ENCODE measurements at regions not wholly inside any gene's neighbourhood (a gene's known extent, or its start where the extent isn't known, plus 50 kb on each side); places are given as distances from the start of the nearest gene placed in this dataset.

GRCh38 chr9:81410201-81410600 is 279.1 kb downstream of the TLE1 start:
- no peak overlapping the region for H3K27ac ChIP-seq (ENCODE audit: extremely low read length, insufficient read depth, low read length)
- H3K79me2 ChIP-seq (ENCODE audit: insufficient read depth, low read length): no peaks in the 10 kb centered on the region
- BruUV-seq (replicated peaks): no TSS peak
- H3K4me2 ChIP-seq (ENCODE audit: low read depth, low read length): no peak overlapping the region
- DNase-seq (ENCODE audit: low spot score) (no peak), ATAC-seq (no peak), FAIRE-seq (no peak)
- H3K9ac ChIP-seq (ENCODE audit: insufficient read depth, low read depth, low read length): no peak overlapping the region
- TF ChIP-seq ESRRA (CRISPR knock-in tag; IDR thresholded peaks at IDR 0.05; ENCODE audit: low read depth) (no peak), ZNF484 (CRISPR knock-in tag; IDR thresholded peaks at IDR 0.05; ENCODE audit: borderline replicate concordance, low read depth) (no peak), PTBP1 (IDR thresholded peaks at IDR 0.05; ENCODE audit: low read depth, low read length, poor library complexity, severe bottlenecking) (no peak), PLRG1 (conservative IDR thresholded peaks at IDR 0.05) (no peak), TRIM24 (CRISPR knock-in tag; IDR thresholded peaks at IDR 0.05) (no peak), CREB1 (IDR thresholded peaks at IDR 0.05) (no peak), CREB1 (CRISPR knock-in tag; IDR thresholded peaks at IDR 0.05) (no peak), ZBTB3 (CRISPR knock-in tag; IDR thresholded peaks at IDR 0.05; ENCODE audit: borderline replicate concordance, low read depth) (no peak), PAWR (CRISPR knock-in tag; IDR thresholded peaks at IDR 0.05; ENCODE audit: borderline replicate concordance) (no peak), TARDBP (CRISPR knock-in tag; IDR thresholded peaks at IDR 0.05) (no peak), POLR2A (IDR thresholded peaks at IDR 0.05; ENCODE audit: insufficient read depth in 1 of 2, low read depth in 2 of 2, low read length in 2 of 2) (no peak), STAT5B (CRISPR knock-in tag; IDR thresholded peaks at IDR 0.05) (no peak), MATR3 (CRISPR knock-in tag; IDR thresholded peaks at IDR 0.05) (no peak), ZHX2 (IDR thresholded peaks at IDR 0.05; ENCODE audit: low read depth) (no peak), ZHX2 (CRISPR knock-in tag; IDR thresholded peaks at IDR 0.05; ENCODE audit: borderline replicate concordance) (no peak), ZFP62 (CRISPR knock-in tag; IDR thresholded peaks at IDR 0.05) (no peak), ZBTB7A (CRISPR knock-in tag; IDR thresholded peaks at IDR 0.05) (no peak), ZNF597 (CRISPR knock-in tag; IDR thresholded peaks at IDR 0.05) (no peak), MYNN (CRISPR knock-in tag; IDR thresholded peaks at IDR 0.05; ENCODE audit: low read depth) (no peak), ELF1 (CRISPR knock-in tag; IDR thresholded peaks at IDR 0.05) (no peak), SCMH1 (CRISPR knock-in tag; IDR thresholded peaks at IDR 0.05; ENCODE audit: borderline replicate concordance) (no peak)
- no peaks in the 10 kb centered on the region for H3K4me1 ChIP-seq (ENCODE audit: insufficient read depth, low read length)
- POLR2A ChIA-PET: no interaction called here
- no peaks in the 10 kb centered on the region for H3K36me3 ChIP-seq (replicated peaks in 1 of 2; ENCODE audit: control insufficient read depth in 1 of 2, insufficient read depth in 2 of 2, low read length in 2 of 2)
- WGBS (ENCODE audit: low lambda C conversion rate): 1% methylated on average over 4 of the region's 4 CpGs
- H4K20me1 ChIP-seq (ENCODE audit: insufficient read depth, low read length): no peaks in the 10 kb centered on the region
- CTCF ChIA-PET (ENCODE audit: low intra/inter-chr PET ratio, low total read pairs): no interaction called here
- in situ Hi-C loops (cut with HindIII; ENCODE audit: extremely low pct_ligation_motif_present, low pct_unique_long_range_greater_than_20kb) (no loop called here), intact Hi-C loops (cut with micrococcal nuclease; ENCODE audit: unreplicated experiment) (no loop called here)
- H3K4me3 ChIP-seq (replicated peaks in 1 of 3; ENCODE audit: insufficient read depth in 1 of 3, low read depth in 2 of 3, low read length in 3 of 3): no peak overlapping the region
- H3K9me3 ChIP-seq (ENCODE audit: low read length): no peaks in the 10 kb centered on the region
- no peaks in the 10 kb centered on the region for H3K27me3 ChIP-seq (ENCODE audit: control insufficient read depth in 1 of 2, insufficient read depth in 2 of 2, low read length in 2 of 2)
- no peak overlapping the region for H2AFZ ChIP-seq (ENCODE audit: low read length)
